Erythroblast (primary cell): ENCODE measurements at regions not wholly inside any gene's neighbourhood (a gene's known extent, or its start where the extent isn't known, plus 50 kb on each side); places are given as distances from the start of the nearest gene placed in this dataset.

ENCODE experiments used
- GATA1 ChIP-seq: IDR thresholded peaks from 2 replicates; pipeline ENCODE4 v1.6.1; 2011; ENCODE audit warnings: low read depth, mild to moderate bottlenecking, control low read depth, low read length, moderate library complexity
- POLR2A ChIP-seq: IDR thresholded peaks from 2 replicates; pipeline ENCODE4 v1.6.1; 2011; ENCODE audit warnings: mild to moderate bottlenecking, low read length

GRCh38 chr7:42765931-42766330 lies 145.9 kb downstream of the C7orf25 start:
- no peak for TF ChIP-seq POLR2A
- no peak for TF ChIP-seq GATA1
